Colonic mucosa (tissue), 4 donors: ENCODE measurements at regions not wholly inside any gene's neighbourhood (a gene's known extent, or its start where the extent isn't known, plus 50 kb on each side); places are given as distances from the start of the nearest gene placed in this dataset.

Experiments
- DNase-seq: peaks from one replicate; pipeline ENCODE4 v3.0.0-alpha.2; 2020
- H3K27ac ChIP-seq: fragments of 200-600 bp; one replicate; pipeline ENCODE4 v1.8.0; 2021
- H3K27me3 ChIP-seq: fragments of 200-600 bp; one replicate; pipeline ENCODE4 v1.8.0; 2021
- H3K36me3 ChIP-seq: fragments of 200-600 bp; one replicate; pipeline ENCODE4 v1.8.0; 2021
- H3K4me1 ChIP-seq: fragments of 200-600 bp; one replicate; pipeline ENCODE4 v1.8.0; 2021; ENCODE audit warnings: mild to moderate bottlenecking
- H3K4me3 ChIP-seq: fragments of 200-600 bp; one replicate; pipeline ENCODE4 v1.8.0; 2021
- H3K9ac ChIP-seq, 2 donors: one replicate each; pipeline ENCODE4 v1.7.0; 2013; ENCODE audit warnings: control low read depth in 2 of 2, low read depth in 2 of 2, low read length in 2 of 2
- H3K9me3 ChIP-seq: fragments of 200-600 bp; one replicate; pipeline ENCODE4 v1.8.0; 2021
- intact Hi-C: fragments of 100-400 bp; cut with DNase I; formaldehyde crosslinking; loops from one replicate; pipeline ENCODE4 v1.14.1; 2022
- TF ChIP-seq, protein P1 (sequence below): fragments of 200-600 bp; IDR thresholded peaks from one replicate; pipeline ENCODE4 v1.8.0; 2022; ENCODE audit warnings: antibody characterized with exemption, mild to moderate bottlenecking
- donor health status: healthy.
- donor health status: DM: no; HTN: no; CAD: no.
- donor health status: DM: no; HTN: no; CAD: no.

DNA sequence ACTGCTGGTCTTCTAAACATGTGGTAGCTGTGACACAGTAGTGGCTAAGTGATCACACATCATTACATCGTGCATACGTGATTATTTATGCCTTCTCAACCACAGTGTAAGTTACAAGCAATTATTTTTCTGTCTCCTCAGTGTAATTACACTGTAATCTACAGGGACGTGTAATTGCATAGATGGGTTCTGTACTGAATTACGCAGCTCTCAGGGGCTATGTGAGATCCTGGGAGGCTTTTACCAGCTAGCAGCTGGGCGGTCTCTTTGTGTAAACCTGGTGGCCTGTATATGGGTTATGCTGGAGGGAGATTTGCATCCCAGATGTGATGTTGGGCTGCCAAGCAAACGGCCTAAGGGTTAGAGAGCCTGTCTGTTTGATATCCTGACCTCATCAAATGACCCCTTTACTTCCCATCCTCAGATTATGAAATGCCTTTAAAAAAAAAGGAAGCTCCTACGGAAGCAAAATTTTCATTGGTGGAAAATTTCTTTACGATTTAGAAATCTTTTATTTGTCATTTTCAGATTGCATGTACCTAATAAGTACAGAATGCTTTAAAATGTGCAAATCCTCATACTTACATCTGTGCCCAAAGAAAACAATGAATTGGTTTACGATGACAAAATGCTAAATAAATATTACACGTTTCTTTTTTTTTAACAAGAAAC is 402.8 kb upstream of the JAG1 start:
- Histone ChIP-seq H3K36me3 (no peaks in the 10 kb centered on the region), H3K27ac (no peak overlapping the region), H3K4me3 (no peak overlapping the region), H3K4me1 (no peaks in the 10 kb centered on the region), H3K9ac (no peak overlapping the region), H3K9me3 (no peaks in the 10 kb centered on the region), H3K27me3 (no peaks in the 10 kb centered on the region)
- DNase-seq: no peak
- intact Hi-C loops: no loop called here
- TF ChIP-seq, protein P1, sequence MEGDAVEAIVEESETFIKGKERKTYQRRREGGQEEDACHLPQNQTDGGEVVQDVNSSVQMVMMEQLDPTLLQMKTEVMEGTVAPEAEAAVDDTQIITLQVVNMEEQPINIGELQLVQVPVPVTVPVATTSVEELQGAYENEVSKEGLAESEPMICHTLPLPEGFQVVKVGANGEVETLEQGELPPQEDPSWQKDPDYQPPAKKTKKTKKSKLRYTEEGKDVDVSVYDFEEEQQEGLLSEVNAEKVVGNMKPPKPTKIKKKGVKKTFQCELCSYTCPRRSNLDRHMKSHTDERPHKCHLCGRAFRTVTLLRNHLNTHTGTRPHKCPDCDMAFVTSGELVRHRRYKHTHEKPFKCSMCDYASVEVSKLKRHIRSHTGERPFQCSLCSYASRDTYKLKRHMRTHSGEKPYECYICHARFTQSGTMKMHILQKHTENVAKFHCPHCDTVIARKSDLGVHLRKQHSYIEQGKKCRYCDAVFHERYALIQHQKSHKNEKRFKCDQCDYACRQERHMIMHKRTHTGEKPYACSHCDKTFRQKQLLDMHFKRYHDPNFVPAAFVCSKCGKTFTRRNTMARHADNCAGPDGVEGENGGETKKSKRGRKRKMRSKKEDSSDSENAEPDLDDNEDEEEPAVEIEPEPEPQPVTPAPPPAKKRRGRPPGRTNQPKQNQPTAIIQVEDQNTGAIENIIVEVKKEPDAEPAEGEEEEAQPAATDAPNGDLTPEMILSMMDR: no peak

- Histone ChIP-seq H3K27ac (no peak overlapping the region), H3K4me3 (no peak overlapping the region), H3K27me3 (no peaks in the 10 kb centered on the region), H3K36me3 (no peaks in the 10 kb centered on the region), H3K4me1 (no peaks in the 10 kb centered on the region), H3K9ac (no peak overlapping the region), H3K9me3 (no peaks in the 10 kb centered on the region)
- TF ChIP-seq, protein P1: no peak
- DNase-seq: no peak
- intact Hi-C loops: no loop called here
Observed at GRCh38 chr20:11077226-11077625, 403.4 kb upstream of the JAG1 start.

DNA sequence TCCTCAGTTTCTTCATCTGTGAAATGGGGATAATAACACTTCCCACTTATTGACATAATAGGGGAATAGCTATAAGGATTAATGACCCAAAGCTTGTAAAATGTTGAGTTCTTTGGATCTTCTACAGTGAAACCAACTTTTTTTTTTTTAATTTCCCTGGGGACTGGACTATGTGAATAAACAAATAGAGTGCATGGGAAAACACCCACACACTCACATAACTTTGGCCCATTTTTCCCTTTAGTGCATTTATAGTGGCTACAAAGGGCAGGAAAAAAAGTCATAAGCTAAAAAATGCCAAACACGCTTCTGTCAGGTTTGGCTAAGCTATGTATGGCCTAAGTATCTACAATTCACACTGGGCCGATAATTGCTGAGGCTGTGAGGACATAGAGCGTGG is 406.2 kb upstream of the JAG1 start:
- Histone ChIP-seq H3K4me1 (no peaks in the 10 kb centered on the region), H3K36me3 (no peaks in the 10 kb centered on the region), H3K9me3 (no peaks in the 10 kb centered on the region), H3K4me3 (no peak overlapping the region), H3K27ac (no peak overlapping the region), H3K27me3 (no peaks in the 10 kb centered on the region), H3K9ac (no peak overlapping the region)
- TF ChIP-seq, protein P1: no peak
- DNase-seq: no peak
- intact Hi-C loops: no loop called here

DNA sequence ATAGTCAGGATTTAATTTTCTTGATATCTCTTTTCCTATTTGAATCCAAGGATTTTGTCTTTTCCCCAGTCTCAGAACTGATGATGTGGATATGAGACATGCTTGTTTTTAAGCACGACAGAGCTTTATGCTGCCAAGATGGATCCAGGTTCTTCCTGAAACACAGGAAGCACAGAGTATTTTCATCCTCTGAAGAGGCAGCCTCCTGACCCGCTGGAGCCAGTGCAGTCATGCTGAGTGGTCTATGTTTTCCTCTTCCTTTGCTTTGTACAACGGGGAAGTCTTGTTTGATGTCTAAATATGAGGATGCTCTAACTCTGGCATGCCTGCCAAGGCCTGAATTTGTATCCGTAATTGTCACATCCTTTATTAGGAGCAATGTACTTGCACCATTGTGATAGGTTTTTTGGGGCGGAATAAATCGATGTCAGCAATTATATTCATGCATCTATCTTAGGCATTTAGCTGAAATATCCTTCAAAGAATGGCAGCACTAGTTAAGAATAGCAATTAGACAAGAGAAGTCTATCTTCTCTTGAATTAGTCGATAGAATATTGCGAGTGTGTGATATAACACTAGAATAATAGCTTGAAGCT is 407.1 kb upstream of the JAG1 start:
- H3K4me3 ChIP-seq: no peak overlapping the region
- TF ChIP-seq, protein P1: no peak
- H3K27ac ChIP-seq: no peak overlapping the region
- no peaks in the 10 kb centered on the region for H3K4me1 ChIP-seq
- no peaks in the 10 kb centered on the region for H3K27me3 ChIP-seq
- H3K9me3 ChIP-seq: no peaks in the 10 kb centered on the region
- H3K9ac ChIP-seq: no peak overlapping the region
- DNase-seq: no peak
- no peaks in the 10 kb centered on the region for H3K36me3 ChIP-seq
- intact Hi-C loops: no loop called here

DNA sequence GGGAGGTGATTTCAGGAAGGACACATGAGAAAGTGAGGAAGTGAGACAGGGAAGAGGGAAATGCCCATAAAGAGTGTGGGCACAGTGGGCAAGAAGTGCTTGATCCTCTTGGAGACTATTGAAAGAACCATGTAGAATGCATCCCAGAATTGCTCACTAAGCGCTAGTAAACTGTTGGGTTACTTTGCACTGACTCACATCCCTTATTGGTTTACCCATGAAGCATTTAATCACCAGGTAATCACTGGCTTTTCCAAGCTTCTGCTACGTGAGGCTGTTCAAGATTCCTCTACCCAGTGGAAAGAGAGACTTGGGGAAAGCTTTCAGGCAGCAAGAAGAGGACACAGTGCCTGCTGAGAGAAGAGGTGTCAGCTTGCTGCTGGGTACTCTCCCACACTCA is 410.0 kb upstream of the JAG1 start:
- Histone ChIP-seq H3K9ac (no peak overlapping the region), H3K27ac (no peak overlapping the region), H3K27me3 (no peaks in the 10 kb centered on the region)

More for the DNA sequence above, 410.0 kb upstream of the JAG1 start:
- Histone ChIP-seq H3K4me1 (no peaks in the 10 kb centered on the region), H3K4me3 (no peak overlapping the region), H3K36me3 (no peaks in the 10 kb centered on the region), H3K9me3 (no peaks in the 10 kb centered on the region)
- TF ChIP-seq, protein P1: no peak
- DNase-seq: no peak
- intact Hi-C loops: no loop called here
